WTC11 (cell line): ENCODE measurements at regions not wholly inside any gene's neighbourhood (a gene's known extent, or its start where the extent isn't known, plus 50 kb on each side); places are given as distances from the start of the nearest gene placed in this dataset.

Experiments used
- ARID4B ChIP-seq: sonication (generic); formaldehyde crosslinking; IDR thresholded peaks from 2 replicates; pipeline ENCODE4 v1.8.0; 2023; ENCODE audit warnings: missing genetic modification reagents, mild to moderate bottlenecking, borderline replicate concordance
- ATF6 ChIP-seq: sonication (generic); formaldehyde crosslinking; IDR thresholded peaks from 2 replicates; pipeline ENCODE4 v1.8.1; 2023; ENCODE audit warnings: mild to moderate bottlenecking, missing genetic modification reagents
- CREM ChIP-seq: sonication (generic); formaldehyde crosslinking; IDR thresholded peaks from 2 replicates; pipeline ENCODE4 v1.8.1; 2022; ENCODE audit warnings: mild to moderate bottlenecking, missing genetic modification reagents, moderate library complexity
- FOXJ3 ChIP-seq: sonication (generic); formaldehyde crosslinking; IDR thresholded peaks from 2 replicates; pipeline ENCODE4 v1.9.0; 2021; ENCODE audit warnings: missing genetic modification reagents, mild to moderate bottlenecking, borderline replicate concordance
- FOXP1 ChIP-seq: sonication (generic); formaldehyde crosslinking; IDR thresholded peaks from 2 replicates; pipeline ENCODE4 v1.8.0; 2022; ENCODE audit warnings: missing genetic modification reagents, mild to moderate bottlenecking, moderate library complexity, borderline replicate concordance
- GABPB1 ChIP-seq: sonication (generic); formaldehyde crosslinking; IDR thresholded peaks from 2 replicates; pipeline ENCODE4 v1.8.1; 2023; ENCODE audit warnings: mild to moderate bottlenecking, missing genetic modification reagents
- HMGA2 ChIP-seq: fragments of 250-450 bp; sonication (Bioruptor Pico); IDR thresholded peaks from 2 replicates; pipeline ENCODE4 v1.4.0; 2021; ENCODE audit warnings: mild to moderate bottlenecking, moderate library complexity
- IRF1 ChIP-seq: sonication (generic); formaldehyde crosslinking; IDR thresholded peaks from 2 replicates; pipeline ENCODE4 v1.8.0; 2023; ENCODE audit warnings: missing genetic modification reagents
- RORB ChIP-seq: fragments of 250-450 bp; sonication (Bioruptor Pico); IDR thresholded peaks from 2 replicates; pipeline ENCODE4 v1.9.0; 2021; ENCODE audit warnings: mild to moderate bottlenecking
- STAT6 ChIP-seq: sonication (generic); formaldehyde crosslinking; conservative IDR thresholded peaks from 2 replicates; pipeline ENCODE4 v1.8.1; 2023; ENCODE audit warnings: mild to moderate bottlenecking, low read depth, missing genetic modification reagents, moderate library complexity
- ZNF317 ChIP-seq: sonication (generic); formaldehyde crosslinking; IDR thresholded peaks from 2 replicates; pipeline ENCODE4 v1.8.1; 2023; ENCODE audit warnings: low read depth, mild to moderate bottlenecking, moderate library complexity, missing genetic modification reagents, borderline replicate concordance
- ZNF425 ChIP-seq: fragments of 250-450 bp; sonication (Bioruptor Pico); conservative IDR thresholded peaks from 2 replicates; pipeline ENCODE4 v1.9.0; 2021; ENCODE audit warnings: mild to moderate bottlenecking
- ZNF532 ChIP-seq: fragments of 250-450 bp; sonication (Bioruptor Pico); IDR thresholded peaks from 2 replicates; pipeline ENCODE4 v1.9.0; 2021; ENCODE audit warnings: mild to moderate bottlenecking, borderline replicate concordance
- ZSCAN18 ChIP-seq: fragments of 250-450 bp; sonication (Bioruptor Pico); IDR thresholded peaks from 2 replicates; pipeline ENCODE4 v2.1.2; 2022; ENCODE audit warnings: mild to moderate bottlenecking, moderate library complexity

- no peak for TF ChIP-seq ARID4B (CRISPR knock-in tag)
- no peak for TF ChIP-seq ATF6 (CRISPR knock-in tag)
- TF ChIP-seq RORB (CRISPR knock-in tag) = no peak
- TF ChIP-seq FOXJ3 (CRISPR knock-in tag) = no peak
- no peak for TF ChIP-seq STAT6 (CRISPR knock-in tag)
- no peak for TF ChIP-seq ZSCAN18 (CRISPR knock-in tag)
- no peak for TF ChIP-seq ZNF532 (CRISPR knock-in tag)
- TF ChIP-seq FOXP1 (CRISPR knock-in tag) = no peak
- no peak for TF ChIP-seq IRF1 (CRISPR knock-in tag)
- no peak for TF ChIP-seq ZNF425 (CRISPR knock-in tag)
- no peak for TF ChIP-seq ZNF317 (CRISPR knock-in tag)
- no peak for TF ChIP-seq HMGA2 (CRISPR knock-in tag)
- TF ChIP-seq GABPB1 = no peak
- TF ChIP-seq CREM = no peak
Observed at GRCh38 chr11:80553565-80553964, 1112.7 kb upstream of the TENM4 start (continued).
